ENCODE measurements at regions not wholly inside any gene's neighbourhood (a gene's known extent, or its start where the extent isn't known, plus 50 kb on each side); places are given as distances from the start of the nearest gene placed in this dataset.
A peak's percentile ranks its signal among the peaks of the same experiment; 100 is the strongest.

- no peak for DNase-seq (ENCODE audit: low read depth)
- no peak overlapping the region for H3K4me3 ChIP-seq (ENCODE audit: low read depth, low read length)
- TF ChIP-seq CTCF (IDR thresholded peaks at IDR 0.05; ENCODE audit: control insufficient read depth, extremely low read depth, insufficient read depth), result no peak
Observed at GRCh38 chr3:18892047-18892446, 256.3 kb upstream of the KCNH8 start.

DNA sequence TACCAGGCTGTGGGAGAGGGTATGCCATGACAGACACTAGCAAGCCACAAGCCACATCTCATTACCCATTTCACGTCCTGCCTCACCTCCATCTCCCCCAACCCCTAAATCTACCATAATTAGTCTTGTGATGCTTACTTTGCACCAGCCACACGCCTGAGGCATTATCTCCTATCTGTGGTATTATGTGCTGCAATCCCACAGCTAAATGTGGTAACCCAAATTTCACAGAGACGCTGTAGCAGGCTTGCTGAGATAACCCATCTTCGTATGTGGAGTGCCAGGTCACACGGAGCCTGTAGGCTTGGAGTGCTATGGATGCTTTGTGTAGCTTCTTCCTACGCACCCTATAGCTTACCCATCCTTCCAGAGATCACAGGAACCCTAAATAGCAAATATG is 256.7 kb upstream of the KCNH8 start:
- DNase-seq (ENCODE audit: low read depth), result no peak
- no peak overlapping the region for H3K4me3 ChIP-seq (ENCODE audit: low read depth, low read length)

DNA sequence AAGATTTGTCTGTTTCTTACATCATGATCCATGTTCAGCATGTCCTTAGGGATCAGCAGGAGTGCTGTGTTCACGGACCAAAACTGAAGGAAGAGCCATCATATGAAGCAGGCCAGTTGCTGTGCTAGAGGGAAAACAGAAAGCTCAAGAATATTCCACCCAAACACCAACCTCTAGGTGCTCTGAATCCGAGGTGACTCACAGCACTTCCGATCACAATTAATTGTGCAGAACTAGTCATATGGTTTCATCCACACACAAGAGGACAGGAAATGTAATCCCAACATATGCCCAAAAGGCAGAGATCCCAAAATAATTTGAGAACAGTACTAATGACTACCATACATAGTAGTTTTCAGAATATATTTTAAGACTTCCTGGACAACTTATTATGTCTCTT is 257.9 kb upstream of the KCNH8 start:
- DNase-seq (ENCODE audit: low read depth), result no peak
- H3K4me3 ChIP-seq (ENCODE audit: low read depth, low read length), result no peak overlapping the region
- no peak for TF ChIP-seq CTCF (IDR thresholded peaks at IDR 0.05; ENCODE audit: control insufficient read depth, extremely low read depth, insufficient read depth)

More for the DNA sequence above, 256.7 kb upstream of the KCNH8 start:
- TF ChIP-seq CTCF (IDR thresholded peaks at IDR 0.05; ENCODE audit: control insufficient read depth, extremely low read depth, insufficient read depth), result no peak

DNA sequence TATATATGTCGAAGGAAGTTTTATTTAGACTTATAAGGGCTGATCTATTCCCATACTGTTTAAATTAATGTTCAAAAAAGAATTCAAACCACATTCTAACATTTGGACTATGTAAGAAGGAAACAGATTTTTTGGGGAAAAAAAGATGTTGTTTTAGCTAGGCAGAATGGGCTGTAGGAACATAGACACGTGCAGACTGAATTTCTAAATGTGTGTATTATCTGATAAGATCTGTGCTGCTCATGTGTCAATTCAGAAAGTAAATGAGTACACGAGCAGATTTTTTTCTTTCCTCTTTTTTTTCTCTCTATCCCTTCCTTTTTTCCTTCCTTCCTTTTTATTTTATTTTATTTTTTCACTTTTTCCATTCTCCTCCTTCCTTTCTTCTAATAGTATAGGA is 259.5 kb upstream of the KCNH8 start:
- H3K4me3 ChIP-seq (ENCODE audit: low read depth, low read length), result no peak overlapping the region
- no peak for TF ChIP-seq CTCF (IDR thresholded peaks at IDR 0.05; ENCODE audit: control insufficient read depth, extremely low read depth, insufficient read depth)
- DNase-seq (ENCODE audit: low read depth), result no peak

DNA sequence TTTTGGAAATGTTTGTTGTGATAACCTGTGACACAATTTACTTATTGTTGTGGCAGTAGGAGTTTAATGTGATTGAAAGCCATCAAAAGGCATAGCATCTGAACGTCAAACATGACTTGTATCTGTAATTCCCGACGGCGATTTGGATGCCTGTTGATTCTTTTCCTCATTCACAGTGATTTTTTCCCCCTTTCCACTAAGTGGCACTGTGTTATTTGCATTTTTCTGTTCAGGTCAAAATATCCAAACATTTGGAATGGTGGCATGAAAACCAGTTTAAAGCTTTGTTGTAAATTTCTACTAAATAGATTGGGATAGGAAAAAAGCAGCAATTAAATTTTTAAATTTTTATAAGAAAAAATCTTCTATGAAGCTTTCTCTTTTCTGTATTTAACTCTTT is 259.9 kb upstream of the KCNH8 start:
- peak; percentile 25; the same call in 1 of the 2 replicates for TF ChIP-seq CTCF (IDR thresholded peaks at IDR 0.05; ENCODE audit: control insufficient read depth, extremely low read depth, insufficient read depth)
- no peak overlapping the region for H3K4me3 ChIP-seq (ENCODE audit: low read depth, low read length)
- DNase-seq (ENCODE audit: low read depth), result no peak

DNA sequence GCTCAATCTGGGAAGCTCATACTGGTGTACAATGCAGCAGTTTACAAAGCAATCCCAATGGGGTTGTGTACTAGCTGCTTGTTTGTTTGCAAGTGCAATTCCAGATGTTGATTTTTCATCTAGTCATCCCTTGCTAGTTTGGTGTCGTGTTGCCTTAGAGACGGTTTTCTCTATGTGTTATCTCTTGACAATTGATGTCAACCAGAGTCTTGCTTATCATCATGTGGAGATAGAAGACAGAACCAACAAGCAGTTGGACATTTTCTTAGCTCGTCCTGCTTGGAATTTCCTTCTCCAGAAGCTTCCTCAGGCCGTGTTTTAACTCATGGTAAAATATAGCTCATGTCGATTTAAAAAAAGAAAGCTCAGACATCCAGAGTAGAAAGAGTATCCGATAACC is 262.0 kb upstream of the KCNH8 start:
- DNase-seq (ENCODE audit: low read depth), result no peak
- H3K4me3 ChIP-seq (ENCODE audit: low read depth, low read length), result no peak overlapping the region
- no peak for TF ChIP-seq CTCF (IDR thresholded peaks at IDR 0.05; ENCODE audit: control insufficient read depth, extremely low read depth, insufficient read depth)

DNA sequence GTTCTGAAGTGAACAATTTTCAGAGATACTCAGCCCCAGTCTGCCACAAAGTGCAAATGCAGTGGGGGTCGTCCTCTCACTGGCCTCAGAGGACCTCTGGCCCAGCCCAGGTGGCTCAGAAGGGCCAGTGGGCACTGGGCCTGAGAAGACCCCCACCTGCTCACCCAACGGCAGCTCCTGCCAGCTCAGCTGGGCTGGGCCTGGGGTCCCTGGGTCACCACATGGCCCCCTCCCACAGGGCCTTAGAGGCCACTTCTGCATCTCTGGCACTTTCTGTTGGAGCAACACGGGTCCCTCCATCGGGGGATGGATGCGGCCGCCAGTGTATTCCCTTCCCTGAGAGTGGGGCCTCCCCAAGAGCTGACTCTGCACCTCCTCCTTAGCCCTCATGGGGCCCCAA is 262.7 kb upstream of the KCNH8 start:
- H3K4me3 ChIP-seq (ENCODE audit: low read depth, low read length), result no peak overlapping the region
- no peak for TF ChIP-seq CTCF (IDR thresholded peaks at IDR 0.05; ENCODE audit: control insufficient read depth, extremely low read depth, insufficient read depth)
- no peak for DNase-seq (ENCODE audit: low read depth)

Measured in LNCaP clone FGC (cell line).